Stimulated activated naive CD8-positive, alpha-beta T cell treated with anti-CD3 and anti-CD28 coated beads, Interleukin-15, Interleukin-2, amounts not matched to agents 100 ng/mL and 50 ng/mL, for 24 hours (primary cell): ENCODE measurements at regions not wholly inside any gene's neighbourhood (a gene's known extent, or its start where the extent isn't known, plus 50 kb on each side); places are given as distances from the start of the nearest gene placed in this dataset.
"Not testable (repeated sequence)": the region's sequence is repeated elsewhere in the genome, so short reads cannot be mapped to it uniquely, and the experiment has no call there.

Source experiments
- H3K27ac Mint-ChIP-seq: one replicate; pipeline ENCODE4 v1.8.0; 2021; ENCODE audit warnings: mild to moderate bottlenecking, mixed read lengths
- H3K27me3 Mint-ChIP-seq: one replicate; pipeline ENCODE4 v1.8.0; 2021; ENCODE audit warnings: mixed read lengths
- H3K36me3 Mint-ChIP-seq: one replicate; pipeline ENCODE4 v1.8.0; 2021; ENCODE audit warnings: low read depth, mixed read lengths
- H3K4me1 Mint-ChIP-seq: one replicate; pipeline ENCODE4 v1.8.0; 2021; ENCODE audit warnings: low read depth, mixed read lengths
- H3K4me3 Mint-ChIP-seq: one replicate; pipeline ENCODE4 v1.8.0; 2021; ENCODE audit warnings: mild to moderate bottlenecking, mixed read lengths
- H3K9me3 Mint-ChIP-seq: one replicate; pipeline ENCODE4 v1.8.0; 2021; ENCODE audit warnings: mixed read lengths

DNA sequence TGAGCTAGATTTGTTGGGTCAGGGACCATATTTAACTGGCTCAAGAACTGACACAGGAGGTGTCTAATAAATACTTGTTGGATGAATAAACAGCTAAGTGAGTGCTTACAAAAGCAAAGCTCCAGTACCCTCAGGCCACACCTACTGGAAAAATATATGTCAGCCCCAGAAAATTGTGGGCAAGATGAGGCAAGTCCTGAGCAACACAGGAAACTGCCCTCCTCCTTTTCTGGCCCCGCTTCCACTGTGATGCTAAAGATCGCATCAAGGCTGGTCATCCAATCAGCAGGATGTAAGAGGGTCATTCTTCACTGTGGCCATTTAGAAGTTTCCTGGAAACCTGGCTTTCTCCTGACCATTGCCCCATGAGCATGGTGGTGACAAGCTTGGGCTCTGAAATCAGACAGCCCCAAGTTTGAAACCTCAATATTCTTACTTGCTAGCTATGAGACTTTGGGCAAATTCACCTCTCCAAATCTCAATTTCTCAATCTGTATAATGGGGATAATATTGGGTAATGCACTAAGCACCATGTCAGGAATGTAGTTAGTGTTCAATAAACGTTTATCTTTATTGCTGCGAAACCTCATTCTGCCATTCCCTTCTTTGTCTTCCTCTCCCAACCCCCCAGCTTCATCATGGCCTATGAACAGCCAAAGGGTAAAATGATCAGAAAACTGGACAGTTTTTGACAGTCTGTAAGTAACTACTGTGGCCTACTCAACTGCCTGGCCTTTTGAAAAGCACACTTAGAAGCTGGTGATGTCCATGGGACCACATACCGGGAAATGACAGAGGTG, 139.3 kb upstream of the PZP start:
- Mint-ChIP-seq H3K9me3 (no peaks in the 10 kb centered on the region), H3K27ac (no peak overlapping the region), H3K36me3 (peaks cover 12% of the 10 kb centered on the region), H3K4me1 (peaks cover 28% of the 10 kb centered on the region), H3K27me3 (no peaks in the 10 kb centered on the region), H3K4me3 (no peak overlapping the region)

DNA sequence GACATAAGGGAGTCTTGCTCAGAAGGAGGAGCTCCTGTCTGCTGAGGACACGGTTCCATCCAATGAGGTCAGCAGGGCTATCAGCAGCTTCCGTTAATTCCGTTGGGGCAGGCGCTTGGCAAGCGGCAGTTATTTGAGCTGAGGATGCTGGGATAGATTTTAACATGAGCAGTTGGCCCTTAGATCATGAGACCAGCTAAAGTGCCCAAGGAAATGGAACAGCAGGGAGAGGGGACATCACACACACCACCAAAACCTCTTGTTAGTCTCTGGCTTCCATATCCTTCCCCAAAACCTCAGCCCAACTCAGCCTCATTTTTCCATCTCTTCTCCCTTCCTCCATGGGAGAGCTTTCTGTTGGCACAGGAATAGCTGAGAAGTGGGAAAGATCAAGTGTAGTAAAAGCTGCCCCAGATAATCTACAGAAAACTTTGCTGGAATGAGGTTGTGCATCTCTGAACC, 138.7 kb upstream of the PZP start:
- Mint-ChIP-seq H3K4me1 (peaks cover 33% of the 10 kb centered on the region), H3K9me3 (no peaks in the 10 kb centered on the region), H3K27me3 (no peaks in the 10 kb centered on the region), H3K36me3 (peaks cover 6% of the 10 kb centered on the region), H3K27ac (no peak overlapping the region), H3K4me3 (no peak overlapping the region)

- peaks cover 46% of the 10 kb centered on the region for H3K4me1 Mint-ChIP-seq
- no peaks in the 10 kb centered on the region for H3K9me3 Mint-ChIP-seq
- H3K27ac Mint-ChIP-seq, result no peak overlapping the region
- H3K4me3 Mint-ChIP-seq, result no peak overlapping the region
- peaks cover 7% of the 10 kb centered on the region for H3K36me3 Mint-ChIP-seq
- no peaks in the 10 kb centered on the region for H3K27me3 Mint-ChIP-seq
These were observed 137.0 kb upstream of the PZP start for GRCh38 chr12:9345171-9345570.

- H3K27me3 Mint-ChIP-seq, result no peaks in the 10 kb centered on the region
- H3K4me1 Mint-ChIP-seq, result peaks cover 46% of the 10 kb centered on the region
- H3K4me3 Mint-ChIP-seq, result no peak overlapping the region
These were observed 136.3 kb upstream of the PZP start for GRCh38 chr12:9344541-9344940.

DNA sequence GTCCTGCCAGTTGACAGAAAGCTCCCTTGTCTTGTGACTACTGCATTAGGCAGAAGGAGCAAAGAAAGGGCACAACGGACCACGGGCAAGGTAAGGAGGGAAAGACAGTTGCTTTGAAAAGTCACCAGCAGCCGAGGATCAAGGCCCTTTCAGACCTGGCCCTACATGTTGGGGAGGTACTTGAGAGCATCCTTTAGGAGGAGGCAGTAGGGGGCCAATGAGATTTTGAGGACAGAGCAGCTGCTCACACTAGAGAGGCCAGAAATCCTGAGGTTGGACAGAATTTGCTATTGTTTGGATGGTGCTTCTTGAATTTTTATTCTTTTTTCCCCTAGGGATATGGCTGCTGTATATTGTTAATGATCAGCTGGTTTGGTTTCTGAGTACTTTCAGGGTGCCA, 135.5 kb upstream of the PZP start:
- Mint-ChIP-seq H3K9me3 (no peaks in the 10 kb centered on the region), H3K4me3 (no peak overlapping the region), H3K36me3 (peaks cover 7% of the 10 kb centered on the region), H3K27me3 (no peaks in the 10 kb centered on the region), H3K4me1 (peaks cover 46% of the 10 kb centered on the region), H3K27ac (no peak overlapping the region)

More at GRCh38 chr12:9344541-9344940, 136.3 kb upstream of the PZP start:
- no peaks in the 10 kb centered on the region for H3K9me3 Mint-ChIP-seq
- H3K36me3 Mint-ChIP-seq, result peaks cover 7% of the 10 kb centered on the region
- no peak overlapping the region for H3K27ac Mint-ChIP-seq

GRCh38 chr12:9342614-9343353, 134.6 kb upstream of the PZP start:
- Mint-ChIP-seq H3K4me3 (no peak overlapping the region), H3K4me1 (peaks cover 42% of the 10 kb centered on the region), H3K27ac (no peak overlapping the region), H3K36me3 (peaks cover 10% of the 10 kb centered on the region), H3K9me3 (no peaks in the 10 kb centered on the region), H3K27me3 (no peaks in the 10 kb centered on the region)

GRCh38 chr12:9341260-9341585, 133.0 kb upstream of the PZP start:
- peaks cover 29% of the 10 kb centered on the region for H3K4me1 Mint-ChIP-seq
- H3K27ac Mint-ChIP-seq, result peak overlapping the region; percentile 28
- no peak overlapping the region for H3K4me3 Mint-ChIP-seq
- no peaks in the 10 kb centered on the region for H3K27me3 Mint-ChIP-seq
- peaks cover 3% of the 10 kb centered on the region for H3K9me3 Mint-ChIP-seq
- H3K36me3 Mint-ChIP-seq, result peaks cover 14% of the 10 kb centered on the region

GRCh38 chr12:9340422-9341259, 132.4 kb upstream of the PZP start:
- Mint-ChIP-seq H3K4me3 (no peak overlapping the region), H3K9me3 (peaks cover 3% of the 10 kb centered on the region), H3K4me1 (peaks cover 26% of the 10 kb centered on the region), H3K27me3 (no peaks in the 10 kb centered on the region), H3K36me3 (peaks cover 16% of the 10 kb centered on the region), H3K27ac (no peak overlapping the region)

- Mint-ChIP-seq H3K9me3 (peaks cover 3% of the 10 kb centered on the region), H3K36me3 (peaks cover 16% of the 10 kb centered on the region), H3K4me3 (no peak overlapping the region), H3K27ac (no peak overlapping the region), H3K27me3 (no peaks in the 10 kb centered on the region), H3K4me1 (peaks cover 17% of the 10 kb centered on the region)
These were observed 129.5 kb upstream of the PZP start for GRCh38 chr12:9337656-9338055.

GRCh38 chr12:9336375-9337011, 128.3 kb upstream of the PZP start:
- Mint-ChIP-seq H3K4me1 (peaks cover 12% of the 10 kb centered on the region), H3K36me3 (peaks cover 16% of the 10 kb centered on the region)
- H3K4me3 Mint-ChIP-seq, H3K27ac Mint-ChIP-seq, H3K27me3 Mint-ChIP-seq, H3K9me3 Mint-ChIP-seq: not testable (repeated sequence)

GRCh38 chr12:9335867-9336266, 127.7 kb upstream of the PZP start:
- no peaks in the 10 kb centered on the region for H3K27me3 Mint-ChIP-seq
- no peak overlapping the region for H3K4me3 Mint-ChIP-seq
- no peak overlapping the region for H3K27ac Mint-ChIP-seq
- peaks cover 3% of the 10 kb centered on the region for H3K9me3 Mint-ChIP-seq
- peaks cover 12% of the 10 kb centered on the region for H3K36me3 Mint-ChIP-seq
- H3K4me1 Mint-ChIP-seq, result peaks cover 9% of the 10 kb centered on the region

GRCh38 chr12:9334964-9335363, 126.8 kb upstream of the PZP start:
- H3K36me3 Mint-ChIP-seq, result peaks cover 9% of the 10 kb centered on the region
- H3K4me1 Mint-ChIP-seq, result peaks cover 3% of the 10 kb centered on the region
- no peaks in the 10 kb centered on the region for H3K27me3 Mint-ChIP-seq
- H3K9me3 Mint-ChIP-seq, result peaks cover 3% of the 10 kb centered on the region
- H3K27ac Mint-ChIP-seq, result no peak overlapping the region
- H3K4me3 Mint-ChIP-seq, result no peak overlapping the region

DNA sequence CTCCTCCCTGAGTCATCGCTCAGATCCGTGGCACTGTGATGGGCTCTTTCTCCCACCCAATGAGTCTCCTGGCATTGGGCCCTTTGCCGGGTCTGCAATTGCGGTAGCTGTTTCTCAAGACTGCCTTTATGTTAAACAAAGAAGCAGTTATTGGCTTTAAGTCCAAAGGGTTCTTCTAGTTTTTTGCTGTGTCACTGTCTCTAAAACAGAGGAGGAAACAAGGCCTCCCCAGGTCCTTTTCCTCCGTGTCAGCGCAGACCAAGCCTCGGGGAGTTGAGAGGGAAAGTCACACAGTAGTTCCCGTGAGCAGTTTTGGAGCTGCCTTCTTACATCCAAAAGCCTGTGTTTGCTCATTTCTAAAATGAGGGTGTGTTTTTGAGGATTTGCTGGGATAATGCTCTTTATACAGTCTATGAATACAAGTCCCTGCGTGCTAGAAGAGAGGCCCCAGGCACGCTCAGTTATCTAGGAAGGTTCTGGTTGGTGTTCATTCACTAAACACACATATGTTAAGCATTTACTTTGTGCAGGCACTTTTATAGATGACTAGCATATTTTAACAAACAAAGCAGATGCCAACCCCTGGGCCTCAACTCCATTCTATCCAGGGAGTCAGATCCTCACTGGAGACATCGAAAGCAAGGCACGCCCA, 126.0 kb upstream of the PZP start:
- Mint-ChIP-seq H3K27ac (no peak overlapping the region), H3K9me3 (peaks cover 3% of the 10 kb centered on the region), H3K27me3 (no peaks in the 10 kb centered on the region), H3K36me3 (peaks cover 9% of the 10 kb centered on the region), H3K4me3 (no peak overlapping the region), H3K4me1 (peaks cover 3% of the 10 kb centered on the region)

- Mint-ChIP-seq H3K9me3 (peaks cover 3% of the 10 kb centered on the region), H3K27me3 (no peaks in the 10 kb centered on the region), H3K4me1 (peaks cover 3% of the 10 kb centered on the region), H3K27ac (no peak overlapping the region), H3K36me3 (peaks cover 7% of the 10 kb centered on the region), H3K4me3 (no peak overlapping the region)
These were observed 125.0 kb upstream of the PZP start for GRCh38 chr12:9333161-9333560.
